GM19452 (cell line): ENCODE measurements at regions not wholly inside any gene's neighbourhood (a gene's known extent, or its start where the extent isn't known, plus 50 kb on each side); places are given as distances from the start of the nearest gene placed in this dataset.
"Not testable (repeated sequence)": the region's sequence is repeated elsewhere in the genome, so short reads cannot be mapped to it uniquely, and the experiment has no call there.

Experiments
- ATAC-seq: cut with Tn5 transposase; IDR thresholded peaks from one replicate; pipeline ENCODE4 v1.9.1; 2021; ENCODE audit not compliant: unreplicated experiment

- ATAC-seq, result not testable (repeated sequence)
Observed at GRCh38 chr2:7696556-7696955, 779.3 kb downstream of the RNF144A start.

GRCh38 chr2:7697052-7697451 lies 779.8 kb downstream of the RNF144A start:
- ATAC-seq, result no peak

- no peak for ATAC-seq
Observed at GRCh38 chr2:7701791-7702190, 784.6 kb downstream of the RNF144A start.

GRCh38 chr2:7703048-7703447 lies 785.8 kb downstream of the RNF144A start:
- peak; percentile 76 for ATAC-seq

- peak; percentile 16 for ATAC-seq
Observed at GRCh38 chr2:7703543-7704144, 786.4 kb downstream of the RNF144A start.

- no peak for ATAC-seq
Observed at GRCh38 chr2:7704296-7704865, 787.2 kb downstream of the RNF144A start.

GRCh38 chr2:7706791-7707190 lies 789.6 kb downstream of the RNF144A start:
- no peak for ATAC-seq

- no peak for ATAC-seq
Observed at GRCh38 chr2:7707723-7708122, 790.5 kb downstream of the RNF144A start.

GRCh38 chr2:7709907-7710306 lies 792.7 kb downstream of the RNF144A start:
- ATAC-seq, result no peak

- no peak for ATAC-seq
Observed at GRCh38 chr2:7711167-7711566, 794.0 kb downstream of the RNF144A start.

- no peak for ATAC-seq
Observed at GRCh38 chr2:7719876-7720275, 802.7 kb downstream of the RNF144A start.

- ATAC-seq, result no peak
Observed at GRCh38 chr2:7721413-7721995, 804.3 kb downstream of the RNF144A start.

- no peak for ATAC-seq
Observed at GRCh38 chr2:7722212-7722910, 805.1 kb downstream of the RNF144A start.

GRCh38 chr2:7724336-7724735 lies 807.1 kb downstream of the RNF144A start:
- ATAC-seq, result no peak

- no peak for ATAC-seq
Observed at GRCh38 chr2:7725171-7725849, 808.1 kb downstream of the RNF144A start.

GRCh38 chr2:7725850-7726242 lies 808.6 kb downstream of the RNF144A start:
- ATAC-seq, result no peak

- ATAC-seq, result no peak
Observed at GRCh38 chr2:7726989-7727388, 809.8 kb downstream of the RNF144A start.

- no peak for ATAC-seq
Observed at GRCh38 chr2:7728388-7728787, 811.2 kb downstream of the RNF144A start.

GRCh38 chr2:7730449-7730848 lies 813.2 kb downstream of the RNF144A start:
- no peak for ATAC-seq

- no peak for ATAC-seq
Observed at GRCh38 chr2:7730990-7731389, 813.8 kb downstream of the RNF144A start.

GRCh38 chr2:7732497-7732896 lies 815.3 kb downstream of the RNF144A start:
- no peak for ATAC-seq
